ENCODE measurements at regions not wholly inside any gene's neighbourhood (a gene's known extent, or its start where the extent isn't known, plus 50 kb on each side); places are given as distances from the start of the nearest gene placed in this dataset.

- H3K36me3 Mint-ChIP-seq = no peaks in the 10 kb centered on the region
- no peak overlapping the region for H3K4me3 Mint-ChIP-seq
- Histone ChIP-seq H3K27me3 (ENCODE audit: control insufficient read depth, insufficient read depth, low read length) (no peaks in the 10 kb centered on the region), H3K27ac (ENCODE audit: insufficient read depth, low read length, poor library complexity, severe bottlenecking) (no peak overlapping the region), H3K4me1 (ENCODE audit: control insufficient read depth, insufficient read depth, low read length, poor library complexity, severe bottlenecking) (no peaks in the 10 kb centered on the region), H3K36me3 (ENCODE audit: control insufficient read depth, insufficient read depth, low read length) (no peaks in the 10 kb centered on the region), H3K9me3 (ENCODE audit: control insufficient read depth in 2 of 2, low read length in 2 of 2) (no peaks in the 10 kb centered on the region), H3K4me3 (ENCODE audit: low read depth, low read length) (no peak overlapping the region)
- DNase-seq (no peak), ATAC-seq (ENCODE audit: low read depth in 2 of 2) (no peak)
- H3K4me1 Mint-ChIP-seq = no peaks in the 10 kb centered on the region
- H3K27me3 Mint-ChIP-seq = no peaks in the 10 kb centered on the region
- peaks cover 0 to 7% (median 0%) of the 10 kb centered on the region in 7 donors for H3K9me3 Mint-ChIP-seq
- H3K27ac Mint-ChIP-seq = no peak overlapping the region
These were observed 408.7 kb downstream of the BRD1 start for GRCh38 chr22:49418943-49419342.

DNA sequence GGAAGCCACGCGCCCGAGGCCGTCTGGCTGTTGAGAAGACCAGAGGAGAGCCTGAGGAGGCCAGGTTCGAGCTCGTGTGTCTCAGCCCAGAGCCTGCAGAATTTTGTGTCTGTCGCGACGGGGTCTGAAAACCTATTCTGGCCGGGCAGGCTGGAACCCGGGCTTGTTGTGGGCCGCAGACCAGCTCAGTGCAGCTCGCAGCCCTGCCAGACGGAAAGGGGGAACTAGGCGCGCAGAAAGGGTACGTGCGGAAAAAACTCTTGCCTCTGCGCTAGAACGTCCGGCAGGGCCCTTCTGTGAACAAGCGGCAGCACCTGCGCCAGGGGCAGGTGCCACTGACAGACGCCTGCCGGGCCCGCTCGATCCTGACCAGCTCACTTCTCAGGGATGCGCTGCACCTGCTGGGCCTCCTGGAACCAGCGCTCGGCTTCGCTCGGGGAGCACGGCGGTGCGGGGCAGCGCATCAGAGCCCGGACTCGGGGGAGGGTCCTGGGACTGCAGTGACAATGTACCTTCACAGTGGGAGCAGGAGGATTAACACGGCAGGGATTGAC is 409.3 kb downstream of the BRD1 start:
- H3K36me3 ChIP-seq (ENCODE audit: control insufficient read depth, insufficient read depth, low read length) = no peaks in the 10 kb centered on the region
- no peak overlapping the region for H3K4me3 ChIP-seq (ENCODE audit: low read depth, low read length)
- no peak overlapping the region for H3K27ac ChIP-seq (ENCODE audit: insufficient read depth, low read length, poor library complexity, severe bottlenecking)
- DNase-seq (no peak), ATAC-seq (ENCODE audit: low read depth in 2 of 2) (no peak)
- Mint-ChIP-seq H3K9me3 (peaks cover 0 to 7% (median 0%) of the 10 kb centered on the region in 7 donors), H3K4me3 (no peak overlapping the region), H3K4me1 (no peaks in the 10 kb centered on the region), H3K36me3 (no peaks in the 10 kb centered on the region), H3K27ac (no peak overlapping the region), H3K27me3 (no peaks in the 10 kb centered on the region)
- no peaks in the 10 kb centered on the region for H3K4me1 ChIP-seq (ENCODE audit: control insufficient read depth, insufficient read depth, low read length, poor library complexity, severe bottlenecking)
- no peaks in the 10 kb centered on the region for H3K27me3 ChIP-seq (ENCODE audit: control insufficient read depth, insufficient read depth, low read length)
- H3K9me3 ChIP-seq (ENCODE audit: control insufficient read depth in 2 of 2, low read length in 2 of 2) = no peaks in the 10 kb centered on the region

DNA sequence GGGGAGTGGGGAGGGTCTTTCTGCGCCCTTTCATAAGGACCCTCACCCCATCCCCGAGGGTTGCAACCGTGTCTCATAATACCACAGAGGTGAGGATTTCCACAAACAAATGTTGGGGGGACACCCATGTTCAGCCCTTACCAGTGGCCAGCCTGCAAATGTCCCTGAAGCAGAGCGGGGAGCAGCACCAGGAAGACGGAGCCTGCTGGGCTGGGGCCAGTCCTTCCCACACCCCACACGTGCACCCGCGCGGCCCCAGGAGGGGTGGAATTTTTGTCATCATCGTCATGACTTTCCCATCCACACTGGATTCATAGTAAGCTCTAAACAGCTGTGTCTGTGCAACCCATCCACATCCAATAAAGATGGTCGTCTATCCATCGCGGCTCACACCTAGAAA is 409.8 kb downstream of the BRD1 start:
- Histone ChIP-seq H3K27me3 (ENCODE audit: control insufficient read depth, insufficient read depth, low read length) (no peaks in the 10 kb centered on the region), H3K36me3 (ENCODE audit: control insufficient read depth, insufficient read depth, low read length) (no peaks in the 10 kb centered on the region), H3K4me3 (ENCODE audit: low read depth, low read length) (no peak overlapping the region), H3K9me3 (ENCODE audit: control insufficient read depth in 2 of 2, low read length in 2 of 2) (no peaks in the 10 kb centered on the region), H3K4me1 (ENCODE audit: control insufficient read depth, insufficient read depth, low read length, poor library complexity, severe bottlenecking) (no peaks in the 10 kb centered on the region), H3K27ac (ENCODE audit: insufficient read depth, low read length, poor library complexity, severe bottlenecking) (no peak overlapping the region)
- Mint-ChIP-seq H3K4me3 (no peak overlapping the region), H3K27ac (no peak overlapping the region), H3K27me3 (no peaks in the 10 kb centered on the region), H3K4me1 (no peaks in the 10 kb centered on the region), H3K9me3 (peaks cover 0 to 7% (median 0%) of the 10 kb centered on the region in 7 donors), H3K36me3 (no peaks in the 10 kb centered on the region)
- ATAC-seq (ENCODE audit: low read depth in 2 of 2) (no peak), DNase-seq (no peak)

GRCh38 chr22:49417326-49417725 is 410.3 kb downstream of the BRD1 start:
- H3K36me3 ChIP-seq (ENCODE audit: control insufficient read depth, insufficient read depth, low read length) = no peaks in the 10 kb centered on the region
- H3K27me3 ChIP-seq (ENCODE audit: control insufficient read depth, insufficient read depth, low read length) = no peaks in the 10 kb centered on the region
- H3K36me3 Mint-ChIP-seq = no peaks in the 10 kb centered on the region
- no peak overlapping the region for H3K4me3 Mint-ChIP-seq
- no peak overlapping the region for H3K27ac ChIP-seq (ENCODE audit: insufficient read depth, low read length, poor library complexity, severe bottlenecking)
- H3K4me1 ChIP-seq (ENCODE audit: control insufficient read depth, insufficient read depth, low read length, poor library complexity, severe bottlenecking) = no peaks in the 10 kb centered on the region
- ATAC-seq (ENCODE audit: low read depth in 2 of 2) (no peak), DNase-seq (no peak)
- H3K27ac Mint-ChIP-seq = no peak overlapping the region
- no peaks in the 10 kb centered on the region for H3K27me3 Mint-ChIP-seq
- no peak overlapping the region for H3K4me3 ChIP-seq (ENCODE audit: low read depth, low read length)
- H3K9me3 ChIP-seq (ENCODE audit: control insufficient read depth in 2 of 2, low read length in 2 of 2) = no peaks in the 10 kb centered on the region
- H3K9me3 Mint-ChIP-seq = peaks cover 0 to 7% (median 0%) of the 10 kb centered on the region in 7 donors
- no peaks in the 10 kb centered on the region for H3K4me1 Mint-ChIP-seq

DNA sequence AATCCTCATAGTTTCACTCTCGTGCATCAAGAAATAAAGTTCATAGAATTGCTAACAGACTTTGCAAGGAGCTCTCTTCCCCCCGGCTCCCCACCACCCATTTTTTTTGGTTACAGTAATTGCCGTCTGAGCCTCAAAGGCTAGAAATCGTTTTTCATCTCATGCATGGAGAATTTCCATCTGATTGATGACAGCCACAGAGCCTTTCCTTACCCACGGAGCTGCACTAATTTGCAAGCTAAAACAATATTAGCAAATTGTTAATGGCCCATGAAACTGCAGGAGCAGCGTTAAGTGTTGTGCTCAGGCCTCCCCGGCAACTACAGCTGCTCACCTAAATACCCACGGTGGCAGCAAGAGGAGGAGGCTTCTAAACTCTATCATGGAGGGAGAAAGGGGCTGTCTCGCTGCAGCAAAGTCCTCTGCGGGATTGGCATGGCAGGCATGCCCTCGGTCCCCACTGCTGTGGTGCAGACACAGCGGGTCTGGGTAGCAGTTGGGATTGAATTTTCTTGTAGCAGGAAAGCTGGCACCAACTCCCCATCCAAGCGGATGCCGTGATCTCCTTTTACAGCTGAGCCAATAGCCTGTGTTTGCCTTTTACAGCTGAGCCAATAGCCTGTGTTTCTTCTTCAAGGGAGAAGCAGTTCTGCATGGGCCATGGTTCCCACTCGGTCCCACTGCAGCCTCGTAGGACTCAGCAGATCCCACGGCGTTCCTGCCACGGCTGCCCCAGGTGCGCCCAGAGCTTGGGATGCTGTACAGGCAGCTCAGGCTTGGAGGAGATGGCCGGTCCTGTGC is 412.3 kb downstream of the BRD1 start:
- H3K9me3 ChIP-seq (ENCODE audit: control insufficient read depth in 2 of 2, low read length in 2 of 2) = no peaks in the 10 kb centered on the region
- Mint-ChIP-seq H3K4me3 (no peak overlapping the region), H3K27ac (no peak overlapping the region), H3K4me1 (no peaks in the 10 kb centered on the region), H3K27me3 (no peaks in the 10 kb centered on the region), H3K36me3 (no peaks in the 10 kb centered on the region), H3K9me3 (peaks cover 0 to 2% (median 0%) of the 10 kb centered on the region in 7 donors)
- H3K4me1 ChIP-seq (ENCODE audit: control insufficient read depth, insufficient read depth, low read length, poor library complexity, severe bottlenecking) = no peaks in the 10 kb centered on the region
- ATAC-seq (ENCODE audit: low read depth in 2 of 2) = no peak
- H3K27me3 ChIP-seq (ENCODE audit: control insufficient read depth, insufficient read depth, low read length) = no peaks in the 10 kb centered on the region
- no peak overlapping the region for H3K4me3 ChIP-seq (ENCODE audit: low read depth, low read length)
- H3K27ac ChIP-seq (ENCODE audit: insufficient read depth, low read length, poor library complexity, severe bottlenecking) = no peak overlapping the region
- no peak for DNase-seq
- no peaks in the 10 kb centered on the region for H3K36me3 ChIP-seq (ENCODE audit: control insufficient read depth, insufficient read depth, low read length)

- Mint-ChIP-seq H3K9me3 (peaks cover 0 to 6% (median 3%) of the 10 kb centered on the region in 7 donors), H3K4me3 (no peak overlapping the region), H3K27me3 (no peaks in the 10 kb centered on the region), H3K4me1 (peaks cover 0 to 2% (median 0%) of the 10 kb centered on the region in 4 donors), H3K36me3 (no peaks in the 10 kb centered on the region), H3K27ac (no peak overlapping the region)
- H3K27me3 ChIP-seq (ENCODE audit: control insufficient read depth, insufficient read depth, low read length) = no peaks in the 10 kb centered on the region
- no peaks in the 10 kb centered on the region for H3K36me3 ChIP-seq (ENCODE audit: control insufficient read depth, insufficient read depth, low read length)
- DNase-seq (no peak), ATAC-seq (ENCODE audit: low read depth in 2 of 2) (no peak)
- peaks cover 4 to 5% of the 10 kb centered on the region in 2 experiments for H3K9me3 ChIP-seq (ENCODE audit: control insufficient read depth in 2 of 2, low read length in 2 of 2)
- no peaks in the 10 kb centered on the region for H3K4me1 ChIP-seq (ENCODE audit: control insufficient read depth, insufficient read depth, low read length, poor library complexity, severe bottlenecking)
- no peak overlapping the region for H3K4me3 ChIP-seq (ENCODE audit: low read depth, low read length)
- H3K27ac ChIP-seq (ENCODE audit: insufficient read depth, low read length, poor library complexity, severe bottlenecking) = no peak overlapping the region
These were observed 414.1 kb downstream of the BRD1 start for GRCh38 chr22:49413551-49413950.

DNA sequence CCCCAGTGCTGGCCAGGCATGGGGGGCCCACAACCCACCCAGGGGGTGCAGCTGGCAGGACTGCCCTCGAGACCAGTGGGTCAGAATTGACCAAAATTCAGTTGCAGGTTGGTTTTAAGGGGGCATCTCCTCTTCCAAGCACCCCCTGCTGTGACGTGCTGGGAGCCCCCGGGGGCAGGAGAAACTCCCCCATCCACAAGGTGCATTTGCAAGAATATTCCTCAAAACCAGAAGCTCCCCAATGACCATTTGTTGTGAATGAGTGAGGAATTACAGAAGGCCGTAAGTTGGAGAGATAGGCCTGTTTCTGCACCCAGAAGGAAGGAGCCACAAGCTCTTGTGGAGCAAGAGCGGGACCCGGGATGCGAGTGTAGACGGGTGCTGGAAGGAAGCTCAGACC is 414.5 kb downstream of the BRD1 start:
- Mint-ChIP-seq H3K27me3 (no peaks in the 10 kb centered on the region), H3K4me1 (peaks cover 0 to 2% (median 0%) of the 10 kb centered on the region in 4 donors), H3K36me3 (no peaks in the 10 kb centered on the region), H3K9me3 (peaks cover 0 to 6% (median 3%) of the 10 kb centered on the region in 7 donors), H3K4me3 (no peak overlapping the region), H3K27ac (no peak overlapping the region)
- ATAC-seq (ENCODE audit: low read depth in 2 of 2) (no peak), DNase-seq (no peak)
- Histone ChIP-seq H3K9me3 (ENCODE audit: control insufficient read depth in 2 of 2, low read length in 2 of 2) (peaks cover 4 to 5% of the 10 kb centered on the region in 2 experiments), H3K27ac (ENCODE audit: insufficient read depth, low read length, poor library complexity, severe bottlenecking) (no peak overlapping the region), H3K4me3 (ENCODE audit: low read depth, low read length) (no peak overlapping the region), H3K4me1 (ENCODE audit: control insufficient read depth, insufficient read depth, low read length, poor library complexity, severe bottlenecking) (no peaks in the 10 kb centered on the region), H3K27me3 (ENCODE audit: control insufficient read depth, insufficient read depth, low read length) (no peaks in the 10 kb centered on the region), H3K36me3 (ENCODE audit: control insufficient read depth, insufficient read depth, low read length) (no peaks in the 10 kb centered on the region)

DNA sequence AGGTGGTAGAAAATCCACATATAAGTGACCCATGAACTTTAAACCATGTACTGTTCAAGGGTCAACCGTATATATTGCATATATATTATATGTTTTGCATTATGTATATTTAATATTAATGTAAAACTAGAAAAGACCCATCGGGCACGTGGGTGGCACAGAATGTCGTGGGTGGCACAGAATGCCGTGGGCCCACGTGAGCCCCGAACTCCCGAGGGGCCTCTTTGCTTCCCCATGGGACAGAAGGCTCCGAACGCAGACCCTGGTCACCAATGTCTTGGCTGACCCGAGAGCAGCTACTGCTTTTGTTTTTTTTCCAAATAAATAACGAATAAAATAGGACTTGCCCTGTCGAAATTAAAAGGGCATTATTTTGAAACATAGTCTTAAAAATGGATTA is 415.4 kb downstream of the BRD1 start:
- H3K36me3 ChIP-seq (ENCODE audit: control insufficient read depth, insufficient read depth, low read length) = no peaks in the 10 kb centered on the region
- H3K27me3 ChIP-seq (ENCODE audit: control insufficient read depth, insufficient read depth, low read length) = no peaks in the 10 kb centered on the region
- Mint-ChIP-seq H3K27ac (no peak overlapping the region), H3K4me3 (no peak overlapping the region), H3K36me3 (no peaks in the 10 kb centered on the region), H3K9me3 (peaks cover 0 to 8% (median 3%) of the 10 kb centered on the region in 7 donors), H3K4me1 (peaks cover 0 to 2% (median 0%) of the 10 kb centered on the region in 4 donors), H3K27me3 (no peaks in the 10 kb centered on the region)
- DNase-seq = no peak
- peaks cover 4 to 5% of the 10 kb centered on the region in 2 experiments for H3K9me3 ChIP-seq (ENCODE audit: control insufficient read depth in 2 of 2, low read length in 2 of 2)
- no peak overlapping the region for H3K27ac ChIP-seq (ENCODE audit: insufficient read depth, low read length, poor library complexity, severe bottlenecking)
- H3K4me1 ChIP-seq (ENCODE audit: control insufficient read depth, insufficient read depth, low read length, poor library complexity, severe bottlenecking) = no peaks in the 10 kb centered on the region
- H3K4me3 ChIP-seq (ENCODE audit: low read depth, low read length) = no peak overlapping the region
- no peak for ATAC-seq (ENCODE audit: low read depth in 2 of 2)
